ENCODE measurements at regions not wholly inside any gene's neighbourhood (a gene's known extent, or its start where the extent isn't known, plus 50 kb on each side); places are given as distances from the start of the nearest gene placed in this dataset.

DNA sequence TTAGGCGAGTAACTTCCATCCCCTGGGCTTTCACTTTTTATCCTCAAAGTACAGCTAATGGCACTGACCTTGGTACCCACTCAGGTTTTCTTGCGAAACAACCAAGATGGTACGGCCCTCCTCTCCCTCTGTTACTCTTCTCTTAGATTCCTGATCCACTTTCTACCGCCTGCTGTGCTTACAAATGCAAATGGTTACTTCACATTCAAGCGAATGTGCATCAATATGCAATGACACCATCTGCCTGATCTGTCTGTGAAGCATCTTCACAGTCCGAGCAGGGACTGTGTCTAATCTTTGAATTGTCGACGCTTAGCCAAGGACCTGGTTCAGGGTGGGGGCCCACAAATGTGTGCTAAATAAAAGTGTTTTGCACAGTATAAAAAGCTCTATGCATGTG lies 112.2 kb downstream of the TRIB2 start:
- no peak for DNase-seq (ENCODE audit: low read depth in 2 of 2)

DNA sequence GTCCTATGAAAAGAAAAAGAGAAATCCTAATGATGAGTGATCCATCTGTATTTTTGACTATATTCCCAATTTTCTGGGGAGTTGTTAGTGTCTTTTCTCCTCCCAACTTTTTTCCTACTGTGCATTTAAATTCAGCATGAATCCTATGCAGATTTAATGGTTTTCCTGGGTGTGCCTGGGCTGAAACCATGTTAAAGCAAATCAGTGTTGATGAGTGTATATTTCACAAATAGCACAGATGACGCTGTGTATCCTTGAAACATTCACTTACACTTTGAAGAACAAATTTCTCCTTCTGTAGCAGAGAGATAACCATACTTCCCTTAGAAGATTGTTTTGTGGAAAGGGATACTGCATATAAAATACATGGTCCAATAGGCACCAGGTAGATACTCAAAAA lies 114.3 kb downstream of the TRIB2 start:
- no peak for DNase-seq (ENCODE audit: low read depth in 2 of 2)

DNA sequence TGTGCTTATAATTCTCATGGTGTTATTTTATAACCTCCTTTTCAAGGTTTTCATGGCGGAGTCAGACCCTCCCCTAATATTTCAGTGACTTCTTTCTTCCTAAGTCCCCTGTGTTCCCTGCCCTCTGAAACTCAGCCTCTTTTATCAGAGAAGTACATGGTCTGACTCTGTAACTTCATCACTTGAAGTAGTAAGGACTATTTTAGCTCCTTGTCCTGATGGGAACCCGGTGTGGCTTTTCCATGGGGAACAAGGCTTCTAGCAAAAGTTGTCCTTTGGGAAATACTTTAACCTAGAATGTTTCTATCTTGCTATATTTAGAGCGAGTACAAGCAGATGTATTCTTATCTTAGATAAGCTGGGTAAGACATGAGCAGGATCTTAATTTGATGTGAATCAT lies 117.5 kb downstream of the TRIB2 start:
- DNase-seq (ENCODE audit: low read depth in 2 of 2), result no peak

DNA sequence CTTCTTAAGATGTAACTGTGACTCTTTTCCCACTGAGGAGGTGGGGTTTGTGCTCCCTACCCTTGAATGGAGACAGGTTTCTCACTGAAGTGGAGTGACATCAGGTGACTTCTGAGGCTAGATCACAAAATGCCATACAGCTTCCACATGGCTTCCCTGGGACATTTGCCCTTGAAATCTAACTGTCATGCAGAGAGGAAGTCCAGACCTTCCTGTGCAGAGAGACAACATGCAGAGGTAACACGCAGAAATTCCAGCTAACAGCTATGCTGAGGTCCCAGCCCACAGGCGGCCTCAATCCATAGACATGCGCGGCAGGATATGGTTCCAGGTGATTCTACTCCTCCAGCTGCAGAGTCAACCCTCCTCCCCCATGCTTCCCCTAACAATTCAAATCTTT lies 119.0 kb downstream of the TRIB2 start:
- no peak for DNase-seq (ENCODE audit: low read depth in 2 of 2)

DNA sequence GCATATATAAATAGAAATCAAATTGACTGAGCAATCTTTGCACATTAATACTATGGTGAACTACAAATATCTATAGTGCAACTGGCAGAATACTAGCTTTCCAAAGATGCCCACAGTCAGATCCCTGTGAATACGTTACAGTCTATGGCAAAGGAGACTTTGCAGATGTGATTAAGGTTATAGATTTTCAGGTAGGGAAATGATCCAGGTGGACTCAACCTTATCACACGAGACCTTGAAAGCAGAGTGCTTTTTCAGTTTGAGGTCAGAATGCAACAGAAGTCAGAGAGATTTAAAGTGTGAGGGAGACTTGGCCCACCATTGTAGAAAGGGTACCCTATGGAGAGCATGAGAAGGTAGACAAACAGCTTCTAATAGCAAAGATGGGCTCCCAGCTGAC lies 122.6 kb downstream of the TRIB2 start:
- no peak for DNase-seq (ENCODE audit: low read depth in 2 of 2)

DNA sequence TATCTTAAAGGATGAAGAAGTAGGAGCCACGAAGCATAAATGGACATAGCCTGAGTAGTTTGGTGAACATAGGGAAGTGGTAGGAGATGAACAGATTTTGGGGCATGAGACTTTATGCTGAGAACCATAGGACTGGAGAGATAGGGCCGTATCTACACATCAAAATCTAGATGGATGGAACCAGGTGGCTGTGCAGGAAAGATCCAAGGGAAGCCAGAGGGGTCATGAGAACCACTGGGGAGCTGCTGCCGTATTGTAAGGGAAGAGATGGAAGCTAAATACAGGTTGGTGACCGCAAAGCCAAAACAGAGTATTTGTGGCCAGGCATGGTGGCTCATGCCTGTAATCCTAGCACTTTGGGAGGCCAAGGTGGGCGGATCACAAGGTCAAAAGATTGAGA lies 124.3 kb downstream of the TRIB2 start:
- no peak for DNase-seq (ENCODE audit: low read depth in 2 of 2)

DNA sequence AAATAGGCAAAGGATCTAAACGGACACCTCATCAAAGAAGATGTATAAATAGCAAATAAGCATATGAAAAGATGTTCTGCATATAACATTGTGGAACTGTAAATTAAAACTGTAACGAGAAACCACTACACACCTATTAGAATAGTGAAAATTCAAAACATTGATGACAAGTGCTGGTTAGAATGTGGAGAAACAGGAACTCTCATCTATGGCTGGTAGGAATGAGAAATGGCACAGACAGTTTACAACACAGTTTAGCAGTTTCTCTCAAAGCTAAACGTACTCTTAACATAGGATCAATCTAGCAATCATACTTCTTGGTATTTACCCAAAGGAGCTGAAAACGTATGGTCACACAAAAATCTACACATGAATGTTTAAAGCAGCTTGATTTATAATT lies 126.2 kb downstream of the TRIB2 start:
- no peak for DNase-seq (ENCODE audit: low read depth in 2 of 2)

DNA sequence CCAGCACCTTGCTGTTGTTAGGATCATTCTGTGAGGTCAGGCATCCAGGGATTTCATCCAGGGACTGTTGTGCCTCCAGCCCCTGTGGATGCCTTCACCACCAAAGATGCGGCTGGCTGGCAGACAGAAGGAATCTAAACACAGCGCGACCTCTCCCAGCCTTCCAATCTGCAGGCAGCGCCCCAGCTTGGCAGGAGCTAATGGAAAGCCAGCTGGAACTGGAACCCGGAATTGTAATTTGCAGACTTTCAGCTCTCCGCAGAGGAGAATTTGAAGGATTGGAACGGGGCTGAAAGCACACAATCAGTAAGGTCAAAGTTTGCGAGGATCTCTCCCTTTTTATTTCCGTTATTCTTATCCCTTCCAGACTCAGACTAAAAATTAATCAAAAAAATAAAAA lies 127.8 kb downstream of the TRIB2 start:
- no peak for DNase-seq (ENCODE audit: low read depth in 2 of 2)

DNA sequence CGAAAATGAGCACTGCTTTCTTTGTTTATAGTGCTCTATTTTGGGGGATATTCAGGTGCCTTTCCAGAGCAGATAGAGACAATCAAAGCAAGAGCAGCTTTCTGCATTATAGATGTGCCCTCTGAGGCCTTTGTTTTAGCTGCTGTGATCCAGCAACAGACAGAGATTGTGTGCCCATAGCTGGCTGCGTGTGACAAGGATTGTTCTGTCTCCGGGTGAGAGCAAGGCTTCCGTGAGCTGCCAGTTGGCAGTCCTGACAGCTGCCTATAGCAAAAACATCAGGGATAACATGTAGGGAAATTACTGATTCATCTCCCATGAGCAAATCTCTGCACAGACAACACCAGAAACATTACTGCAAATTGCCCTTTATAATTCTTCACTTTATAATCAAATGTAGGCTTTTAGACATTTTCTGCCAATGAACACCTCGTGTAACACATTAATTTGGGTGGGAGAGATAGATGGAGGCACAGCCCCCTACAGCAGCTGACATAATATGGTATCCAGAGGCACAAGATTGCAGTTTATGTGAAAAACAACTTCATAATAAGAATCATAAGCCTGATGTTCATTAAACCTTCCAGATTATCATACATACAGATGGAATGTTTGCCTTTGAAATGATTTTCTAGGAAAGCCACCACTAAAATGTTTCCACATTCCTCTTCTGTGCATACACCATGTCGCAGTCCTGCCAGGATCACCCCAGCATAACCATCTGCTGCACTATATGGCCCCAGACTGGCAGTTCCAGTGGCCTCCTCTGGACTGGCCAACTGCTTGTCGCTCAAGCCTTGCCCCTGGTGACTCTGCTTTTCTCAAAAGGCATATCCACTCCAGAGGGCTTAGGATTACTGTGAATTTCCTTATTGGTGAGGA lies 131.2 kb downstream of the TRIB2 start:
- no peak for DNase-seq (ENCODE audit: low read depth in 2 of 2)

DNA sequence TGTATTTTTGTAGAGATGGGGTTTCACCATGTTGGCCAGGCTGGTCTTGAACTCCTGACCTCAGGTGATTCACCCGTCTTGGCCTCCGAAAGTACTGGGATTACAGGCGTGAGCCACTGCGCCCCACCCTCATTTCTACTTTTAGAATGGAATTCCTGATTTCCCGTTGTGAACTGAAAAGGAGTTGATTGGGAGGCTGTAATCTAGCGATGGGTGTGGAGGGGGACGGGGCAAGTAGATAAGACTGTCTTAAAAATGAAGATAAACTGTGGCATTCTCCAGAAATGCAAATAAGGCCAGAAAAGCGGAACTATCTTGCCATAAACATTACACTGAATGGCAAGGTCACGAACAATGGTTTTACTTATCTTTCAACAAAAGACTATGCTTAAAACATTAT lies 135.4 kb downstream of the TRIB2 start:
- DNase-seq (ENCODE audit: low read depth in 2 of 2), result no peak

DNA sequence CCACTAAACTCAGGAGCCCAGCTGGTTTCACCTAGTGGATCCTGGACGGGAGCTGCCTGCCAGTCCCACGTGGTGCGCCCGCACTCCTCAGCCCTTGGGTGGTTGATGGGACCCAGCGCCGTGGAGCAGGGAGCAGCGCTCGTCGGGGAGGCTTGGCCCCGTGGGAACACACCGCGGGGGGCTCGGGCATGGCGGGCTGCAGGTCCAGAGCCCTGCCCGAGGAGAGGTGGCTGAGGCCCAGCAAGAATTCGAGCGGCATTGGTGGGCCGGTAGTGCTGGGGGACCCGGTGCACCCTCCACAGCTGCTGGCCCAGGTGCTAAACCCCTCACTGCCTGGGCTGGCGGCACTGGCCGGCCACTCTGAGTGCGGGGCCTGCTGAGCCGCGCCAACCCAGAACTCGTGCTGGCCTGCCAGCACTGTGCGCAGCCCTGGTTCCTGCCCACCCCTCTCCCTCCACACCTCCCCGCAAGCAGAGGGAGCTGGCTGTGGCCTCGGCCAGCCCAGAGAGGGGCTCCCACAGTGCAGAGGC lies 137.3 kb downstream of the TRIB2 start:
- DNase-seq (ENCODE audit: low read depth in 2 of 2), result no peak

DNA sequence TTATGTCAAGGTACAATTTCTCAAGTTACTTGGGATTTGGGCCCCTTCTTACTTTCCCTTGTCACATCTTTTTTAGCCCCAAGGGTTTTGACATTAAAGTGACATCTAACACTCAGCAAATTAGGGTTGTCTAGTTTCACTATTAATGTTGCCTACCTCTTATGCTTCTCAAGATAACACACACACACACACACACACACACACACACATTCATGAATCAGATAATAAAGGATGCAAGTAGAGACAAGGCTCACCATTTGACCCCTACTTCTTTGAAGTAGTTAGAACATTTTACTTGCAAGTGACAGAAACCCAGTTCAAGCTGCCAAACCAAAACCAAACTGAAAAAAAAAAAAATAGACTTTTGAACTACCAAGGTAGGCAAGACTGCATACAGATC lies 138.8 kb downstream of the TRIB2 start:
- no peak for DNase-seq (ENCODE audit: low read depth in 2 of 2)

DNA sequence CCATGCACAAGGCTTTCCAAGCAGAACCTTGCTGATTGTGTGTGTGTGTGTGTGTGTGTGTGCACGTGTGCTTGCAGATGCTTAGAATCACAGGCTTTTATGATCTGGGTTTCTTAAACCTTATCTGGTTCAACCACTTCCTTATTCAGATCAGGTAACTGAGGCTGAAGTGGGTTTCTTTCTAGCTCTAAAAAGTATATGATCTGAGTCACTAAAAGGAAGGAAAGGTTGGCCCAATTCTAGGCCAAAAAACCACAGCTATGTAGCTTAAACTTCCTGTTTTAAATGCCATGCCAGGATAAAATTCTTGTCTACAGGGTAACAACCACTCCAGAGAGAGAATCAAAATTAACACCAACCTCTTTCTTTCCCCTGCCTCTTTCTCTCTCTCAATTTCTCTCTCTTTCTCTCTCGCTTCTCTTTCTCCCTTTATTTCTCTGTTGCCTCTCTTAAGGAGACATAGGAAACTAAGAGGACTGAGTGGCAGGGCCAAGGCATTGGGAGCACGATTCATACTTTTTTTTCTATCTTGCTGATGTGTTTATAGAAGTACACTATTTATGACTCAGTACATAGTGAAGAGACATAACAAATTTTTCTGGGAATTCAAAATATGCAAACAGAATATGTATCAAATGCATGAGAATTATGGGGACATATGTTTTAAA lies 140.3 kb downstream of the TRIB2 start:
- DNase-seq (ENCODE audit: low read depth in 2 of 2), result no peak

DNA sequence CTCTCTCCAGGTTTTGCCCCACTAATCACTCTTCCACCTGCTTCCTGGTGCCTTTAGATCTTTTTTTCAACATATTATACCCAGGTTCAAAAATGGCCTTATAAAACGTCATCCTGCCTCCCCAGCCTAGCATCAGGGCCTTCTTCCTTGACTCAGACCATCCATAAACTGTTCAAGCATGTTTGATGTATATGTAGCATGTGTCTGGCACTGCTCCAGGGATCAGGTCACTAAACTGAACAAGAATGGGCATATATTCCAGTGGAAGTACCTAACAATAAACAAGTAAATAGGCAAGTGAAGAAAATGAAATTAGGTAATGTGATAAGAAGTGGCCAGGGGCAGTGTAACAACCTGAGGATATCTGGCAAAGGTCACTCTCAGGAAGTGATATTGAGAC lies 141.2 kb downstream of the TRIB2 start:
- DNase-seq (ENCODE audit: low read depth in 2 of 2), result no peak

DNA sequence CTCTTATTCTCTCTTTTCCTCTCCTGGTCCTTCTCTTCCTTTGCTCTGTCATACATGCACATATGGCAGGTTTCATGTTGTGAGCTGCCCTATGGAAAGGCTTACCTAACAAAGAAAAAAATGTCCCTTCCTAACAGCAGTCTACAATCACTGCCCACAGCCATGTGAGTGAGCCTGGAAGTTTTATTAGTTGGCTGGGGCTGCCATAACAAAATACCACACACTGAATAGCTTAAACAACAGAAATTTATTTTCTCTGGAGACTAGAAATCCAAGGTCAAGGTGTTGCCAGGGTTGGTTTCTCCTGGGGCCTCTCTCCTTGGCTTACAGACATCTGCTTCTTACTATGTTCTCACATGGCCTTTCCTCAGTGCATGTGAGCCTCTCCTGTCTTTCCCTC lies 142.1 kb downstream of the TRIB2 start:
- no peak for DNase-seq (ENCODE audit: low read depth in 2 of 2)

DNA sequence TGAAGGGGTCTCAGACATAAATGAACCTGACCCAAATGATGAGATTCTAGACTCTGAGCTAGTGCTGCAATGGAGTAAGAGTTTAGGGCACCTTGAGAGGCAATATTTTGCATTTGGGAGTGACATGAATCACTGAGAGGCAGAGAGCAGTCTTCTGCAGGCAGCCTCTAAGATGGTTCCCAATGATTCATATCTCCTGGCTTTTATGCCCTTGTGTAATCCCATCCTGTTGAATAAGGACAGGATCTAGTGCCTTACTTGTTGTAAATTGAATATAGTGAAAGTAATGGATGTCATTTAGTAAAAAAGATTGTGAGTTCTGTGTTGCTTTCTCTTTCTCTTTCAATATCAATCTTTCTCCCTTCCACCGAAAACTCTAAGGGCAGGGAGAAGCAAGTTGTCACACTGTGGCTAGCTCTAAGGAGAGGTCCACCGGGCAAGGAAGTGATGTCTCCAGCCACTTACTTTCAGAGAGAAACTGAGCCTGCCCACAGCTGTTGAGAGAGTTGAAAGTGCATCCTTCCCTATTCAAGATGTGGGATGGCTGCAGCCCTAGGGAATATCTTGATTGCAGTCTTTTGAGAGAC lies 144.7 kb downstream of the TRIB2 start:
- DNase-seq (ENCODE audit: low read depth in 2 of 2), result no peak

DNA sequence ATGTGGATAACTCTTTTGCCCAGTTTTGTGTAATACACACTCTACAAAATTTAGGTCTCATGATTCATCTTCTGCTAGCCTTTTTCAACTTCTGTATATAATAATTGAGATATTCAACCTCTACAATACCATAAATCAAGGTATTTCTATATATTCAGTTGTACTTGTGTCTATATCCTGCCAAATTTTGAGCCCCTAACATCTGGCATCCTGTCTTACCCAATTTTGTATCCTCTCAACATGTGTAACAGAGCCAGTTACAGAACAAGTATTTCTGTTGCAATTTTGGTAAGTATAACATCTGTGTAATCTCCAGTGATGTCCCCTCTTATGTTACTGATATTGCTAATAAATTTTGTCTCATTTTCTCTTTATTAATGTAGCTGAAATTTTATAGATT lies 145.8 kb downstream of the TRIB2 start:
- DNase-seq (ENCODE audit: low read depth in 2 of 2), result no peak

DNA sequence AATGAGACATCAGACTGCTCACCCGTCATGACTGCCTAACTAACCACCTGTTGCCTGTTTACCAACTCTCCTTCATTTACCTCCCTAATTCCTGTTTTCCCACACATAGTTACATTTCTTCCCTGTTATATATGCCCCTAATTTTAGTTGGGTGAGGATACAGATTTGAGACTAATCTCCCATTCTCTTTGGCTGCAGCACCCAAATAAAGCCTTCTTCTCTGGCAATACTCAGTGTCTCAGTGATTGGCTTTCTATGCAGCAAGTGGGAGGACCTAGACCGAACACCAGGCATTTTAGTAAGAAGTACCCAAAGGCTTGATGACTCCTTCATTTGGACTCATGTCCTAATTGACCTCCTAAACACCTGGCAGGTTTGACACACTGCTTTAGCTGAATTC lies 147.2 kb downstream of the TRIB2 start:
- DNase-seq (ENCODE audit: low read depth in 2 of 2), result no peak

DNA sequence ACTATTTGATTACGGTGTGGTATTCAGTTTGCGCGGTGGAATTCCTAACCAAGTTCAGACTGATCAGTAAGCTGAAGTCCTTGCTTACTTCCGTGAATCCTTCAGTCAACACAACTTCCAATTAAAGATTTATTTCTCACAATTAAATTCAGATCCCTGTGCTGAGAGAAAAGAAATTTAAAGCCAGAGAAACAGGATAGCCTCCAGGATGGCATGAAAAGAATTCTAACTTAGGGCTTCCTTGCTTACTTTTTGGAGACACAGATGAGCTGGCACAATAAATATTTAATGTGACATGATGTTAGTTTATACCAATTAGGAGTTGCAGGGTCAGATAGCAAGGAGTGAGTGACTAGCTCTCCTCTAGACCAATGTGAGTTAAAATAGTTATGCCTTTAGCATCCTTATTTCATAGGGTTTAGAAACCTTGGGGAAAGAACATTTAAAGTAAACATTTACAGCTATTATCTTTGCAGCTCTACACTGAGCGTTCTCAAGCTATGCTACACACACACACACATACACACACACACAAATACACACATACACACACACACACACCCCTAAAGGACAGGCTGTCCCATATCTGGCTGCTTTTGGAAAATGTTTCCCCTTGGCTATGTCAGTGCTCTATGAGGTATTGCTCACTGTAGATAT lies 151.0 kb downstream of the TRIB2 start:
- no peak for DNase-seq (ENCODE audit: low read depth in 2 of 2)

DNA sequence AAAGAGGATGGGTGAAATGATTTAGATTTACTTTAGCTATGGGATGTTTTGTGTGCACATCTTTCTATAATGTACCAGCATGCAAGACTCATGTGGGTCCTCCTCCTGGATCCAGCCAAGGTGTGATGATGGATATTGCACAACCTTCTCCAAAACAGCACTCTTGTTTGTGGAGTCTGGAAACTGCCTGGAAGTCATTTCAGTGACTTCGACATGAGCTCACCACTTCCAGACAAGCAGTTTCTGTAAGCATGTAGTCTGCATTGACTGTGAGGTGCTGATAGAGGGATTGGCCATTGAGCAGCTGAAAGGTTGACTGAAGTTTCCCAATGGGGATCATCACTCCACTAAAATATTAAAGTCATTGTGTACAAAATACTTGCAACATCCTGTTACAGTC lies 154.0 kb downstream of the TRIB2 start:
- no peak for DNase-seq (ENCODE audit: low read depth in 2 of 2)

DNA sequence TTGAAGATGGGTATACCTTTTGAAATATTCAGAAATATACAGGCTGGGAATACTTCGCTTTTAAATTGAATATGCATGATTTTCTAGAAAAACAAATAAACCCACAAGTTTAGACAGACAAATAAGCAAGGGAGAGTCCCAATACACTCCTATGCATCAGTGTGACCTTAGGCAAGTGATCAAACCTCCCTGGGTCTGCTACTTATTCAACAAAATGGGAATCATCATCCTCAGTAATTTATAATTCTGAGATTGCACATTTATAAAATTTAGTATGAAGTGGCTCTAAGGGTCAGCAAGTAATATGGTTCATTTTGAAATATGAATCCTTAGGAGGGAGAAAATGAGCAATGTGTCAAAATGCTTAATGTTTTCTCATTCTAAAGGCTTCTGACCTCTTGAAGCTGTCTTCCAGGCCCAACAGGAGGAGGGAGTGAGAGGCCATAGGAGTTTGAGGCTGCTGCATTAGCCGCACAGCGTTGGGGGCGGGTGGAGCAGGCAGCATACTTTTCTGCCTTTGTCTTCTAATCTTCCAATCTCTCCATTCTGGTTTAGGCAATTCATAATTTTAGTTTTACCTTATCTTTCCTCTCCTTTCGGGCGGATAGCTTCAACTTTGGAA lies 155.1 kb downstream of the TRIB2 start:
- DNase-seq (ENCODE audit: low read depth in 2 of 2), result no peak

DNA sequence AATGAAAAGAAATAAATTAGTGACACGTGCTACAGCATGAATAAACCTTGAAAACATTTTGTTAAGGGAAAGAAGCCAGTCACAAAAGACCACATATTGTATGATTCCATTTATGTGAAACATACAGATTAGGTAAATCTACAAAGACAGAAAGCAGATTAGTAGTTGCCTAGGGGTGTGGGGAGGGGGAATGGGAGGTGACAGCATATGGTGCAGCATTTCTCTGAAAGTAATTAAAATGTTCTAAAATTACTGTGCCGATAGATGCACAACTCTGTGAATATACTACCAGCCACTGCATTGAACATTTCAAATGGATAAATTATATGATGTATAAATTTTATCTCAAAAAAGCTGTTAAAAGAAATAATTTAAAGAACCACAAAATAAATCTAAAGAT lies 161.0 kb downstream of the TRIB2 start:
- DNase-seq (ENCODE audit: low read depth in 2 of 2), result no peak

Data from activated CD8-positive, alpha-beta memory T cell treated with anti-CD3 and anti-CD28 coated beads for 4 hours (primary cell).